Panc1 (cell line): ENCODE measurements at regions not wholly inside any gene's neighbourhood (a gene's known extent, or its start where the extent isn't known, plus 50 kb on each side); places are given as distances from the start of the nearest gene placed in this dataset.

ENCODE experiments used
- POLR2AphosphoS5 ChIP-seq: IDR thresholded peaks from 2 replicates; pipeline ENCODE4 v1.6.1; 2012; ENCODE audit warnings: mild to moderate bottlenecking, low read depth, low read length, moderate library complexity
- TCF7L2 ChIP-seq: IDR thresholded peaks from 2 replicates; pipeline ENCODE4 v1.6.1; 2011; ENCODE audit warnings: mild to moderate bottlenecking, low read depth, low read length, inconsistent platforms
- TF ChIP-seq, protein P1 (sequence below): fragments of 450-650 bp; IDR thresholded peaks from 2 replicates; pipeline ENCODE4 v1.5.1; 2017; ENCODE audit warnings: mild to moderate bottlenecking
- TF ChIP-seq, protein P2 (sequence below), 2 experiments: IDR thresholded peaks; 2 replicates each; pipeline ENCODE4 v1.6.1; 2011 to 2012; ENCODE audit warnings: low read depth in 2 of 2, control low read depth in 1 of 2, low read length in 1 of 2, mild to moderate bottlenecking in 1 of 2, moderate library complexity in 1 of 2; ENCODE audit not compliant: insufficient read depth in 1 of 2

DNA sequence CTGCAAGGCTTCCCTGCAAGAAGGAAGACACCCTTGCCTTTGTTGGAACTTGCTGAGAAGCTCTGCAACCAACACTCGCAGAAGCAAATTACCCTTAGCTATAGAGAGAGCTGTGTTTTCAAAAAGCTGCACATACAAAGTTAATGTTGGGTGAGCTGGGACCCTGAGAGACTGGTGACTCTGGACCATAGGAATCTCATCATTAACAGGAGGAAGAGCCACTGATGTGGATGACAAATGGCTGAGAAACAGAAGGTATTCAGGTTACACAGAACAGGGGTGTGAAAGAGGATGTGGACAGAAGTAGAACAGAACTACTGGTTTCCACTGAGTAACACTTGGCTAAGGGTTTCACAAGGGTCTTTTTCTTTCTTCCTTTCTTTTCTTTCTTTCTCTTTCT, 493.5 kb downstream of the IRX1 start:
- TF ChIP-seq, protein P1, sequence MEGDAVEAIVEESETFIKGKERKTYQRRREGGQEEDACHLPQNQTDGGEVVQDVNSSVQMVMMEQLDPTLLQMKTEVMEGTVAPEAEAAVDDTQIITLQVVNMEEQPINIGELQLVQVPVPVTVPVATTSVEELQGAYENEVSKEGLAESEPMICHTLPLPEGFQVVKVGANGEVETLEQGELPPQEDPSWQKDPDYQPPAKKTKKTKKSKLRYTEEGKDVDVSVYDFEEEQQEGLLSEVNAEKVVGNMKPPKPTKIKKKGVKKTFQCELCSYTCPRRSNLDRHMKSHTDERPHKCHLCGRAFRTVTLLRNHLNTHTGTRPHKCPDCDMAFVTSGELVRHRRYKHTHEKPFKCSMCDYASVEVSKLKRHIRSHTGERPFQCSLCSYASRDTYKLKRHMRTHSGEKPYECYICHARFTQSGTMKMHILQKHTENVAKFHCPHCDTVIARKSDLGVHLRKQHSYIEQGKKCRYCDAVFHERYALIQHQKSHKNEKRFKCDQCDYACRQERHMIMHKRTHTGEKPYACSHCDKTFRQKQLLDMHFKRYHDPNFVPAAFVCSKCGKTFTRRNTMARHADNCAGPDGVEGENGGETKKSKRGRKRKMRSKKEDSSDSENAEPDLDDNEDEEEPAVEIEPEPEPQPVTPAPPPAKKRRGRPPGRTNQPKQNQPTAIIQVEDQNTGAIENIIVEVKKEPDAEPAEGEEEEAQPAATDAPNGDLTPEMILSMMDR, result no peak
- TF ChIP-seq POLR2AphosphoS5, result no peak
- TF ChIP-seq TCF7L2, result no peak
- TF ChIP-seq, protein P2, sequence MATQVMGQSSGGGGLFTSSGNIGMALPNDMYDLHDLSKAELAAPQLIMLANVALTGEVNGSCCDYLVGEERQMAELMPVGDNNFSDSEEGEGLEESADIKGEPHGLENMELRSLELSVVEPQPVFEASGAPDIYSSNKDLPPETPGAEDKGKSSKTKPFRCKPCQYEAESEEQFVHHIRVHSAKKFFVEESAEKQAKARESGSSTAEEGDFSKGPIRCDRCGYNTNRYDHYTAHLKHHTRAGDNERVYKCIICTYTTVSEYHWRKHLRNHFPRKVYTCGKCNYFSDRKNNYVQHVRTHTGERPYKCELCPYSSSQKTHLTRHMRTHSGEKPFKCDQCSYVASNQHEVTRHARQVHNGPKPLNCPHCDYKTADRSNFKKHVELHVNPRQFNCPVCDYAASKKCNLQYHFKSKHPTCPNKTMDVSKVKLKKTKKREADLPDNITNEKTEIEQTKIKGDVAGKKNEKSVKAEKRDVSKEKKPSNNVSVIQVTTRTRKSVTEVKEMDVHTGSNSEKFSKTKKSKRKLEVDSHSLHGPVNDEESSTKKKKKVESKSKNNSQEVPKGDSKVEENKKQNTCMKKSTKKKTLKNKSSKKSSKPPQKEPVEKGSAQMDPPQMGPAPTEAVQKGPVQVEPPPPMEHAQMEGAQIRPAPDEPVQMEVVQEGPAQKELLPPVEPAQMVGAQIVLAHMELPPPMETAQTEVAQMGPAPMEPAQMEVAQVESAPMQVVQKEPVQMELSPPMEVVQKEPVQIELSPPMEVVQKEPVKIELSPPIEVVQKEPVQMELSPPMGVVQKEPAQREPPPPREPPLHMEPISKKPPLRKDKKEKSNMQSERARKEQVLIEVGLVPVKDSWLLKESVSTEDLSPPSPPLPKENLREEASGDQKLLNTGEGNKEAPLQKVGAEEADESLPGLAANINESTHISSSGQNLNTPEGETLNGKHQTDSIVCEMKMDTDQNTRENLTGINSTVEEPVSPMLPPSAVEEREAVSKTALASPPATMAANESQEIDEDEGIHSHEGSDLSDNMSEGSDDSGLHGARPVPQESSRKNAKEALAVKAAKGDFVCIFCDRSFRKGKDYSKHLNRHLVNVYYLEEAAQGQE (IDR thresholded peaks at IDR 0.05; ENCODE audit: insufficient read depth in 1 of 2, low read depth in 2 of 2, low read length in 1 of 2), result no peak
